ENCODE measurements at regions not wholly inside any gene's neighbourhood (a gene's known extent, or its start where the extent isn't known, plus 50 kb on each side); places are given as distances from the start of the nearest gene placed in this dataset.

DNA sequence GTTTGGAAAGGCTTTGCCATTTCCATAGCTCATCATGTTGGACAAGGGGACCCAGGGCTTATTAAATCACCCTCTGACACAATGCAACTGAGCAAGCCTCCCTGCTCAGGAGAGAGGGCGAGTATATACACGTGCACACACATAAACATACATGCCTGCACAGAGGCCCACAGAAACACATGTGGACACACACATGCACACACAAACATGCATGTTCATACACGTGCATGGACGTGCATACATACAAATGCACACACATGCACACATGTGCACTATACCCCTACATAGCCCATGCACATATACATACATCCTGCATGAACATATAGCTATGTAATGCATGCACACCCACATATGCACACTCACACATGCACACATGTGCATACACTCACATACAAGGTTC is 99.5 kb upstream of the ALDH1B1 start:
- TF ChIP-seq, protein P1, sequence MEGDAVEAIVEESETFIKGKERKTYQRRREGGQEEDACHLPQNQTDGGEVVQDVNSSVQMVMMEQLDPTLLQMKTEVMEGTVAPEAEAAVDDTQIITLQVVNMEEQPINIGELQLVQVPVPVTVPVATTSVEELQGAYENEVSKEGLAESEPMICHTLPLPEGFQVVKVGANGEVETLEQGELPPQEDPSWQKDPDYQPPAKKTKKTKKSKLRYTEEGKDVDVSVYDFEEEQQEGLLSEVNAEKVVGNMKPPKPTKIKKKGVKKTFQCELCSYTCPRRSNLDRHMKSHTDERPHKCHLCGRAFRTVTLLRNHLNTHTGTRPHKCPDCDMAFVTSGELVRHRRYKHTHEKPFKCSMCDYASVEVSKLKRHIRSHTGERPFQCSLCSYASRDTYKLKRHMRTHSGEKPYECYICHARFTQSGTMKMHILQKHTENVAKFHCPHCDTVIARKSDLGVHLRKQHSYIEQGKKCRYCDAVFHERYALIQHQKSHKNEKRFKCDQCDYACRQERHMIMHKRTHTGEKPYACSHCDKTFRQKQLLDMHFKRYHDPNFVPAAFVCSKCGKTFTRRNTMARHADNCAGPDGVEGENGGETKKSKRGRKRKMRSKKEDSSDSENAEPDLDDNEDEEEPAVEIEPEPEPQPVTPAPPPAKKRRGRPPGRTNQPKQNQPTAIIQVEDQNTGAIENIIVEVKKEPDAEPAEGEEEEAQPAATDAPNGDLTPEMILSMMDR (IDR thresholded peaks at IDR 0.05; ENCODE audit: low read depth, low read length), result no peak
- TF ChIP-seq EZH2phosphoT487 (IDR thresholded peaks at IDR 0.05; ENCODE audit: low read depth), result no peak

Data from OCI-LY3 (cell line).